GM19023 (cell line): ENCODE measurements at regions not wholly inside any gene's neighbourhood (a gene's known extent, or its start where the extent isn't known, plus 50 kb on each side); places are given as distances from the start of the nearest gene placed in this dataset.
"Not testable (repeated sequence)": the region's sequence is repeated elsewhere in the genome, so short reads cannot be mapped to it uniquely, and the experiment has no call there.

ENCODE experiments used
- ATAC-seq: cut with Tn5 transposase; IDR thresholded peaks from one replicate; pipeline ENCODE4 v1.9.1; 2021; ENCODE audit warnings: mild to moderate bottlenecking, moderate library complexity; ENCODE audit not compliant: unreplicated experiment

- not testable (repeated sequence) for ATAC-seq
Measured at GRCh38 chr2:87311896-87312441, 290.3 kb upstream of the PLGLB1 start.

DNA sequence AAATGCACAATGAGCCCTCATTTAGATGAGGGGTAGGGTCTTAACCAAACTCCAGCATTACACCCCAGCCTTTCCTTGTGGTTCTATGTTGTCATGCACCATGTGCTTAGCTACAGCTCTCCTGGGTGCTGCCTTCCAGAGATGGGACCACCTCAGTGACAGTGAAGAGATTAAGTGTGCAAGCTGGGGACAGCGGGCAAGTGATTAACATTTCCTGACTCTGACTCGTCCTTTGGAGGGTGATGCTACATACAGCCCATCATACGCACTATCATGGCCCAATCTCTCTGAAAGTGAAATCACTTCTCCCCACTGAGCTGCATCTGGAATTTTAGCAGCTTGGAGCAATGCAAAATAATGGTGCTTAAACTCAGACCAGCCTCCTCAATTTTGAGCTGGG, 293.0 kb upstream of the PLGLB1 start:
- not testable (repeated sequence) for ATAC-seq

- not testable (repeated sequence) for ATAC-seq
Measured at GRCh38 chr2:87315183-87315902, 293.7 kb upstream of the PLGLB1 start.

DNA sequence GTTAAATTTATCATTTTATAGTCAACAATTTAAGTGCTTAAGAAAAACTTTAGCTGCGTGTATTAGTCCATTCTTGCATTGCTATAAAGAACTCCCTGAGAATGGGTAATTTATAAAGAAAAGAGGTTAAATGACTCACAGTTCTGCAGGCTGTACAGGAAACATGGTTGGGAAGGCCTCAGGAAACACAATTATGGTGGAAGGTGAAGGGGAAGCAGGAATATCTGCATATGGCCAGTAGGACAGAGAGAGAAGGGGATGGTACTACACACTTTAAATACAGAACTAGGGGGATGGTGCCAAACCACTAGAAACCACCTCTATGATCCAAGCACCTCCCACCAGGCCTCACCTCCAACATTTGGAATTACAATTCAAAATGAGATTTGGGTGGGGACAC, 295.5 kb upstream of the PLGLB1 start:
- ATAC-seq = not testable (repeated sequence)

DNA sequence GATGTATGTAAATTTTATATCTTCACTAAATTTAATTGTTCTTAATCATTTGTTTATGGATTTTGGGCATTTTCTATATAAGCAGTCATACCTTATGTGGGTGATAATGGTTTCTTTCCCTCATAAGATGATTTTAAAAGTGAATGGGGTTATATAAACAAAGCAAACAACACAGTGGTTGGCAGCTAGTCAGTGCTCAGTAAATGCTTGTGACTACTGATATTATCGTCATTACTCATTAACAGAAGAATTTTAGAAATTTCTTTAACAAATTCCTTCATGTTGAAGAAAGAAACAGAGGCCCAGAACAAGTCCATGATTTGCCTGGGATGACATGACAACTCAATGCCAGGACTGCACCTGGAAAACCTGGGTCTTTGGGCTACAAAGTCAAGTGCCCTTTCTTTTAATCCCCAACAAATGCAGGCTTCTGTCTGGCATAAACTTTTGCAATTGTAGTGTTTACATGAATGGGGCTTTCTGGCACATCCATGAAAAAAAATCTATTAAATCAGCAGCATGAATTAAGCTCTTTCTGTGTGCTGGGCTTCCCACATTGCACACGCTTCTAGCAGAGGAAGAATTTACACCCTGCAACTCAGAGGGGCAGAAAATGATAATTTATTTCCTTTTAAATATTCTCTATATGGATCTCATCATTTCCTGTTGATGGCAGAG, 297.3 kb upstream of the PLGLB1 start:
- not testable (repeated sequence) for ATAC-seq

DNA sequence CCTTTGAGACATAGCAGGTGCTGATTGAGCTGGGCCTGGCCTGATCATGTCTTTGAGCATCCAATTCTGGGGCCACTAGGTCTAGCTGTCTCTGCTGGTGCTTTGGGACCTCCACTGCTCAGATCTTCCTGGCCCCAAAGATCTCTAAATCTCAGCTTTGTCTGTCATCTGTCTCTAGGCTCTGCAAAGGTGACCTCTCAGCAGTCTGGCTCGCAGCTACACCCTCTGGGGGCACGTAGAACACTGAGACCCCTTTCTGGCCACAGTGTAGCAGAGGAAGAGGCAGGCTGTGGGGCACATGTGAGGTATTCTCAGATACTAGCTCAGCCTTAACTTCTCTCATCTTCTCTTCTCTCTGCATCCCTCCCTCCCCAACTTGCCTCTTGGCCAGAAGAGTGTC, 298.1 kb upstream of the PLGLB1 start:
- not testable (repeated sequence) for ATAC-seq

DNA sequence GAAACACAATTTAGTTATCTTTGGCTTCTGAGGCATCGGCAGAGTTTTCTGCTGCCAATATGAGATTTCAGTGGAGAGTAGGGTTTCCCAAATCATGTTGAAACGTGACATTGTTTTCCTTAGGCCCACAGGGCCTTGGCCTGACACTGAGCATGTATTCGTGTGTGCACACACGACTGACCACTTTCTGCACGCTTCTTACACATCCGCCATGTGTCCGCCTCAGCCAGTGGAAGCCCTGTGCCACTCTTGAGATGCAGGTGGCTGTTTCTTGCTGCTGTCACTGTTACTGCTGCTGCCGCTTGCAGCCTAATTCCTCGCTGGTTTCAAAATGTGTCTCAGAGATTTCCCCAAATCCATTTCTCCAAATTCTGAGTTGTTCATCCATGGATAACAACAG, 299.6 kb upstream of the PLGLB1 start:
- not testable (repeated sequence) for ATAC-seq

DNA sequence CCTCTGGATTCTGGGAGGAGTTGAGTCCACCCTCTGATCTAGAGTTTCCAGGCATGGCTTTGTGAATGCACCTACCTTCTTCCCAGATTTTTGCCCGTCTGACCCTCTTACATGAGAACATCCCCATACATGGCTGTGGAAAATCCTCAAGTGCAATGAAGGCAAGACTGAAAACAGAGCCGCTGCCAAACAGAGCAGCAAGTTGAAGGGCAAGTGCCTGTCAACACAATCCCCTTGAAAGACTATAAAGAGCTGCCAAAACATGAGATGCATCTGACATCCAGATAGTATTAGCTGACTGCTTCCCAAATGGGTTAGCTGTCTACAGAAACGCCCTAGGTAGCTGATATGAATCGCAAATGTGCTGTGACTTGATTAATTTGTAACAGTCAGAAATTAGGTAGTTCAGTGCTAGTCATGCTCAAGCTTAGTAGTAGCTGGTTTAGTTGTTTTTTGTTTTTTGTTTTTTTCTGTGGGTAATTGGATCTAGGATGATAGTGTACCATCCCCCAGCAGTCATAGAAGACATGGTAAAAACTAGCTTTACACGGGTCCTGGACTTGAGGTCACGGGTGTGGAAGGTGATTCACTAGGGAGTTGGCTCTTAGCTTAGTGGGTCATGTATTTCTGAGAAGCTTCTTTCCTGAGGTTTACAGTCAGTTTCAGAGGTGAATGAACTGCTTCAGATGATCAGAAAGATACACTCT, 302.8 kb upstream of the PLGLB1 start:
- ATAC-seq = not testable (repeated sequence)

DNA sequence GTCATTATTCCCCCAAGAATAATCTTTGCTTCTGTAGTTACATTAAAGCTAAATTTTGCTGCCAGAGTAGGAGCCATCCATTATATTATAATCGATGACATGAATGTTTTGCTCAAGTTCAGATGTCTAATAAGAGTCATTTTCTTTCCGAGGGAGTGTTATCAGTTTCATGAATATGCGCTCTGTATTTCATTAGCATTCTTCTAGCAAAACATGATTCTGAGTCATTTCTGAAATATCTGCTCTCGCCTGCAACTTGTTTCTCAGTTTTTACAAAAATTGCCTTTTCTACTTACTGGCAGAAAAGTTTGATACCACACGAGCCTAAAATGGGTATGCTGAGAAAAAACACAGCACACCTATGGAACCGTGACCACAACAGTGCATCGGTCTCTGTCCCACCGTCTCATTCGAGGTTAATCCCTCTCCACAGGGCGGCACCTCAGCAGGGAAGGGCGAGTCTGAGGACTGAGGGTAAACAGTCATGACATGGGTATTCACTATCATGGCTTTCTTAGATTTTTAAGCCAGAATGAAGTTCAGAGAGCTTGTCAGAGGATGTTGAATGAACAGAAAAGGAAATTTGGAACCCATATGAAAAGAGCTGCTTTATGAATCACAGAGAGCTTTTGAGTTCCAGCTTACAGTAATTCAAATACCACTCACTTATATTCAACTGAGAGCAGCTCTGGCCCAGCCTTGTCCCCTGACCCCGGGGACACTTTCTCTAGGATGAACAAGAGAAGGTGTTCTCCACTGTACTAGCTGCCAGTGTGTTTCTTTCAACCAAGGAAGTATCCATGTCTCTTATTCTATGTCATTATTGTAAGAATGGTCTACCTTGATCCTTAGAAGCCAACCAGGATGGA, 303.6 kb upstream of the PLGLB1 start:
- ATAC-seq = not testable (repeated sequence)

DNA sequence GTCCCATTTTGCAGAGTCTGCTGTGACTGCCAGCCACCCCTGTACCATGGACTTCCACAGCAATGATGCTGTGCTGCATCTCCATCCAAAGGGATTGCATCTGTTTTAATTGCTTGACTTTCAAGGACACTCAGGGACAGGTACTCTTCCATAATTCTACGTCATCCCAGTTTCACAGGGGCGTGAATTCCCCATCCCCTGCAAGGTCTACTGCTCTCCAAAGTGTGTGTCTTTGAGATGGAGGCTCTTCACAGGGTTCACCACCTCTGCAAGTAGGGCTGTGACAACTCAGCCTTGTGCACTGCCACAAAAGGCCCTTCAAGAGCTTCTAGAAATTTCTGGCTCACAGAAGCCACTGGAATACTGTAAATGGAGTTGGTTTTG, 304.3 kb upstream of the PLGLB1 start:
- ATAC-seq = not testable (repeated sequence)

- ATAC-seq = not testable (repeated sequence)
Measured at GRCh38 chr2:87326754-87327153, 305.1 kb upstream of the PLGLB1 start.

GRCh38 chr2:87327648-87328371, 306.2 kb upstream of the PLGLB1 start:
- not testable (repeated sequence) for ATAC-seq

- not testable (repeated sequence) for ATAC-seq
Measured at GRCh38 chr2:87329529-87329928, 307.9 kb upstream of the PLGLB1 start.

DNA sequence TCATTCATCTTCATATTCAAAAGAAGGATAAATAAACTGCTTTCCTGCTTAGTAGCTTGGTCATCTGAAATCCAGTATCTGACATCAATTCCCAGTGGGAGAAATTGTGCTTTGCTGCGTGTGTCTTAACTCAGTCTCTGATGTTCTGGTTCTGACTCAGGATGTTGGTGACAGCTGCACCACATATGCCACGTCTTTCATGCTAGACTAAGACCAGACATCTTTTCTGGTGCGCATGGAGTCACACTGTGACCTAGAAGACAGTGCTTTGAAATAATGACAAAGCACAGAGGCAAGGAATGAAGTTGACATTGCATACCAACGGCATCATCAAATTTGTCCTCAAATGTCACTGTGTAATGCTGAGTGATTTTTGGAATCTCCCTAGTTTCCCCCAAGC, 308.8 kb upstream of the PLGLB1 start:
- not testable (repeated sequence) for ATAC-seq

- not testable (repeated sequence) for ATAC-seq
Measured at GRCh38 chr2:87331940-87332583, 310.4 kb upstream of the PLGLB1 start.

- not testable (repeated sequence) for ATAC-seq
Measured at GRCh38 chr2:87334888-87335287, 313.2 kb upstream of the PLGLB1 start.

DNA sequence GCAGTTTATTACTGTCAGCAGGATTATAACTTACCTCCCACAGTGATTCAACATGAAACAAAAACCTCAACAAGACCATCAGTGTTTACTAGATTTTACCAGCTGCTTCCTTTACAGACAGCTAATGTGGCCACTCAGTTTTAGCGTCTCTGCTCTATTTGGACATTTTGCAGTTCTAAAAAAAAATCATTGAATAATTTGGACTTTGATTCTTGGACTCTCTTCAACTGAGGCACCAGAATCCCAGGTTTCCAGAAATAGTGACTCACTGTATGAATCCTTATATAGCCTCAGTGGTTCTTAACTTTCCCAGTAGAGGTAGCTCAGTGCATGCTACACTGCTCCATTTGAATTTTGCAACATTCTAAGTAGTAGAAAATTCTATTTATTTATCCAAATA, 317.4 kb upstream of the PLGLB1 start:
- ATAC-seq = not testable (repeated sequence)

DNA sequence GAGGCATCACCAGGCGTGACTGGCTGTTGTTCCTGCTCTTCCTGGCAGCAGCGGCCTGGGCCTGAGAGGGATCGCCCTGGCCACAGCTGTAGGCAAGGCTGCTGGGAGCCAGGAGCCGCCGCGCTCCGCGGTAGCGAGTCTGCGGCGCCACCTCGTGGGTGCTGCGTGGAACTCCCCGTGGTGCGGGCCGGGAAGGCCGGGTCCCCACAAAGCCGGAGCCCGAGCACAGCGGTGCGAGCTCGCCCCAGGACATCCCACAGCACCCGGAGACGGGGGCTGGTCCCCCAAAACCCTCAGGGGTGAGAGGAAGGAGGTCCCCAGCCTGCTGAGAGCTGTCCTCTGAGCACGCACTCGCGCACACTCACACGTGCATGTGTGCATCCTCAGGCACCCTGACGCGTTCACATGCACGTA, 320.0 kb upstream of the PLGLB1 start:
- ATAC-seq = not testable (repeated sequence)

- not testable (repeated sequence) for ATAC-seq
Measured at GRCh38 chr2:87342175-87342574, 320.5 kb upstream of the PLGLB1 start.
